GM19397 (cell line): ENCODE measurements at regions not wholly inside any gene's neighbourhood (a gene's known extent, or its start where the extent isn't known, plus 50 kb on each side); places are given as distances from the start of the nearest gene placed in this dataset.

Source experiments
- ATAC-seq: cut with Tn5 transposase; IDR thresholded peaks from one replicate; pipeline ENCODE4 v1.9.1; 2021; ENCODE audit warnings: mild to moderate bottlenecking, moderate library complexity; ENCODE audit not compliant: unreplicated experiment

DNA sequence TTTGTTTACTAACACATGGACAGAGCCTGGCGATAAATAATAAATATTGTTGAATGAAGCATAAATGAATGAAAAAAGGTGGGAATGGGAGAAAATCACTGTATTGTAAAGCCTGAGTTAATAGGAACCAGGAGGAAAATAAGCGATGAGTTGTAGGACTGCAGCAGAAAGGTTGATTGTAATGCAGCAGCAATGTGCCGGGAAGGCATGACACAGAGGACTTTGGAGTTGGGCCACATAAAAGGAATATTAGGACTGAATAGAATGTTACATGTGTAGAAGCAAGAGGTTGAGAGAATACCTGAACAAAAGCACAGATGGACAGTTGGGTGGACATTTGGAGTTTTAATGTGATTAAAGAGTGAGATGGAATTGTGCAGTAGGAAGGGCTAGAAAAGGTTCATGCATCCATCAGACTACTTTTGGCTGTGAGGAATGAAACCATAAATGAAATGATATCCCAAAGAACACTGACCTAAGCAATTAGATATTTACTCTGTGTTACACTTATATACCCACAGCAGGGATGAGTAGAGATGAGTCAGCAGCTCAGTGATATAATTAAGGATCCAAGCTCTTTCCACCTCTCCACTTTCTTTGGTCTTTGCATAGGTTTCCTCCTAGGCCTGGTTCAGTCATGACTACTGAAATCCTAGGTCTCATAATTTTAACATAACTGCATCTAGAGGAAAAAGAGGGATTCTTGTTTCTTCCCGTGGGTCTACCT lies 55.4 kb downstream of the CCER1 start:
- no peak for ATAC-seq

DNA sequence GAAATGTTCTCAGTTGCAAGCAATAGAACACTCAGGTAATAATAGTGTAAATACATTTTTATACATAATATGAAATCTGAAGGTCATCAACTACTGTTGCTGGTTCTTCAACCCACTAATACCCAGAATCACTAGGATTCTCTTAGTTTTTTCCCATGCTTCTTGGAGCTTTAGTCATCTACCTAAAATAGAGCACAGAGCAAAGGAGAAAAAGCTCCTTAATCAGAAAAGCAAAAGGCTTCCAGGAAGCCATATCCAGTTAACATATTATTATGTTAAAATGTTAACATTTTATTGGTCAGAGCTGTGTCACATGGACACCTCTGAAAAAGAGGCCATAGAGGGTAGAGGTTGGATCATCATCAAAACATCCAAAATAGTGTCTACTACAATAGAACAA lies 57.0 kb downstream of the CCER1 start:
- ATAC-seq, result no peak

DNA sequence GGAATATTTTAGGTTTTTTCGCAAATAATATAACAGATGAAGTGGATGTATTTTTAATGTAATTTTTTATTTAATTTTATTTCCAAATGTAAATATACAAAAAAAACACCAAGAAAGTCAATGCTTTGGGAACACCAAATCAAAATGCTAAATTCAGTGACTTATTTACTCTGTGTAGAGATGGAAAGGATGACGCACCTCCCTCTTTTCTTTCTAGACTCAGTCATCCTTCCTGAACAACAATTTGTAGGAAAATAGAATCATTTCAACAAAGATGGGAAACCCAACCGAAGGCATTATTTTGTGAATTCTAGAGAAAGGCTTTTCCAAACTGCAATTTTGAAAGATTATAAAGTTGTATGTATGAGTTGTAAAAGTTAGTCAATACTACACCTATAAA lies 57.7 kb downstream of the CCER1 start:
- no peak for ATAC-seq

DNA sequence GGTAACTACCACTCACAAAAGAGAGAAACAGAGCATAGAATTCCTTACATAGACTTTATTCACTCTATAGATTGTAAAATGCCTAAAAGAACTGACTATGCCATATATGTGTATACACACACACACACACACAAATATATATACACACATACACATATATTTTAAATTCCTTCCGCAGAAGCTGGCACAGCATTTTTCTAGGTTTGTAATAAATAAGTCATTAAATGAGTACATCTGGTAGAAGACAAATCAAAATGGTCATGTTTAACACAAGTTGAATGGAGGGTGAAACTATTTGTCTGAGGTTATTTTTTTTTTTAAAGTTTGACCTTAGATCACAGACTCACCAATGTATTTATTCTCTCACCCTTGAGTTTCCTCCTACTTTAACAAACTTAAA lies 58.2 kb downstream of the CCER1 start:
- ATAC-seq, result no peak

DNA sequence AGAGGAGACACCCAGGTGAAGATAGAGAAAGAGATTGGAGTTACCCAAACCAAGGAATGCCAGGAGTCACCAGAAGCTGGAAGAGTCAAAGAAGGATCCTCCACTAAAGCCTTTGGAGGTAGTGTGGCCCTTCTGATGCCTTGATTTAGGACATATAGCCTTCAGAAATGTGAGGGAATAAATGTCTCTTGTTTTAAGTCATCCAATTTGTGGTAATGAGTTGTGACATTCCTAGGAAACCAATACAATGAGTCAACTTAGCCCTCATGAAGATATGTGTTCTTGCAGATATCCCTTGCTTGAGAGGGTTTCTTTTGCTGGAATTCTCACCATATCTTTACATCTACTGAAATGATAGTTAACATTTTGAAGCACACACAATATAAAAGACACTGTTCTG lies 58.8 kb downstream of the CCER1 start:
- ATAC-seq, result no peak

DNA sequence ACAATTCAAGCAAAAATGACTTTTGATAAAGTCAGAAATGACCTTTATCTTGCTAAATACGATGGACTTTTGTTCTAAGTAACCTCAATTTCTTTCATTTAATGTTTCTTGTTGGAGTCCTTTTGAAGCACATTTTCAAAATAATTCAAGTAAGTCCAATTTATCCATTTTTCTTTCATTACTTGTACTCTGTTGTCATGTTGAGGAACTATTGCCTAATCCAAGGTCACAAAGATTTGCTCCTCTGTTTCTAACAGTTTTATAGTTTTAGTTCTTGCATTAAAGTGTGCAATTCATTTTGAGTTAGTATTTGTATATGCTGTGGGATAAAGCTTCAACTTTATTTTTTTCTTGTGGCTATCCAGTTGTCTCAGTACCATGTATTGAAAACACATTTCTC lies 66.7 kb downstream of the CCER1 start:
- ATAC-seq, result no peak

DNA sequence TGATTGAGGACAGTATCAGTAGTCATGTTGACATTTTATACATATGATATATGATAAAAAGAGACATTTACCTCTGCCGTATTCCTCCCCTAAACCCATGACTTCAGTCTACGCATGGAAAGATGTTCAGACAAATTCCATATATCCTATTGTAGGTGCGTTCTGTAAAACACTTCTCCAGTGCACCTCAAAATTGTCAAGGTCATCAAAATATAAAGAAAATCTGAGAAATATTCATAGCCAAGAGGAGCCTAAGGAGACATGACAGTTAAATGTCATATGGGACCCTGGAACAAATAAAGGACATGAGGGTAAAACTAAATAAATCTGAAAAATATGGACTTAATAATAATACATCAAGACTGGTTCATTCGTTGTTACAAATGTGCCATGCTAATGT lies 71.5 kb downstream of the CCER1 start:
- no peak for ATAC-seq

DNA sequence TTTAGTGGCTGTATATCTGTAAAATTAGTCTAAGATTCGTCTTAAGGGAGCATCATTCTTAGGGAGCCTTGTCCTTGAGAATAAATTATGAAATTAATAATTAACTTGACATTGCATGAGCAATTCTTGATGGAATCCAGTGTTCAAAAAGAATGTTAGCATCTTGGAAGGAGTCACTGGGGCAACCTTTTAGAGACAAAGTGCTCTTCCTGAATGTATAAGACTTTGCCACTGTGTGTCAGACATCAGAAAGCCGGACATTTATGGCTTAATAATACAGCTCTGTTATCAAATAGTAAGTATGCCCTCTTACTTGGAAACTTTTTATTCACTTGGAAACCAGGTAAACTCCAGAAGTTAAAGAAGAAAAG lies 83.3 kb downstream of the CCER1 start:
- ATAC-seq, result no peak

DNA sequence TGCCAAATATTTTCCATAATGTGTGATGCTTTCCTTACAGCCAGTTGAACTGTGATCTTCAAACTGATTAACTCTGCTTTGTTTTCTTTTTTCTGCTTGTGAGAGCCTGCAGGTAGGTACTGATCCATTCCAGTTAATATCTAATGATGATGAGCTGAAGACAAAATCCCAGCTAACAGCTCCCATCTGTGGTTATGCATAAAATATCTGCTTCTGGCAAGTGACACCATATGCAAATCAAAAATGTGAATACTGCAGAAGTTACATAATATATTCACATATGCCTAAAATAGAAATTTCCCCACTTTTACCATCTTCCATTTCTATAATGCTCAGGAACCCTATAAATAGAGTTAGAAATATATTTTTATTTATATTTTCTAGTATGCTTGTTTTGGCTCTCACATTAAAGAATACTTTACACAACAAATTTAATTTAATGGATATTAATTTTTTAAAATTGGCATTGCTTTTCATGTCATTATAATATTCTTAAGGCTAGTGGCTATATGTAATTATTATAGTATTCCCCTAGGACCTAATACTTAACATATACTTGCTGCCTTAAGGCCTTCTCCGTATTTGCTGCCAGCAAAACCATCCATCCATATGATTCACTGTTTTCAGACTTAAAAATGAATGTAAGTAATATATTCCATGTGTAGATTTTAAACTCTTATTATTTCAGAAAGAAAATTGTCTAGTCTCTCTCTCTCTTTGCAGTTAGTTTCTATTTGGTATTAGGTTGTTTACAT lies 83.8 kb downstream of the CCER1 start:
- ATAC-seq, result no peak

DNA sequence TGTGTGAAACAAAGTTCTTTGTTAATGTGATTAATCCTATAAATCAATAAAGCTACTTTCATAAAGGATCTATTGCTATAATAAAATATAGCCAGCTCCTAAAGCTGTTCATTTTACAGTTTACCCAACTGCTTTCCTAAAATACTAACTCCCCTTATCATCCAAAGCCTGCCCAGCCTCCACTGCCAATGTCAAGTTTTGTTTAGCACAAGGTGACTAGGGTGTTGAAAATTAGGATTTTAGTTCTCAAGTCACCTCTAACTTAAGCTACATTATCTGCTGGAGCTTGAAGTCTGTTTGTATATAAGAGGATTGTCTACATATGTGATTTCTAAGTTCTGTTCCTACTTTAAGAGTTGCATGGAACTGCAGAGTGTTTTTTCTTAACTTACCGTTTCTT lies 86.3 kb downstream of the CCER1 start:
- ATAC-seq, result no peak

DNA sequence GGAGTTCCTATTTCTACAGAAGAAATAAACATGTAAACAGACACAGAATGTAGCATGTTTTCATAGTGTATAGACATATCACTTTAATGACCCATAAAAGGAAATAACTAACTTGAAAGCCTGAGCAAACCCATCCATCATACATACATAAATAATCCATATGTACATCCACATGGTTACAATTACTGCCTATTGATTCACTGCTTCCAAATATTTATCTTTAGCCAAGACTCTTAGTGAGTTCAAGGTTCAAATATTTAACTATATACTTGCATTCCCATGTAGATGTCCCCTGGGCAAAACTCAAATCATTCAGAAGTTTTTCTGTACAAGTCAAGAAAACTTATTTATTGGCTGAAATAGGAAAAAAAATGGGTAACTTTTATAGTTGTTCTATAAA lies 95.4 kb downstream of the CCER1 start:
- no peak for ATAC-seq

DNA sequence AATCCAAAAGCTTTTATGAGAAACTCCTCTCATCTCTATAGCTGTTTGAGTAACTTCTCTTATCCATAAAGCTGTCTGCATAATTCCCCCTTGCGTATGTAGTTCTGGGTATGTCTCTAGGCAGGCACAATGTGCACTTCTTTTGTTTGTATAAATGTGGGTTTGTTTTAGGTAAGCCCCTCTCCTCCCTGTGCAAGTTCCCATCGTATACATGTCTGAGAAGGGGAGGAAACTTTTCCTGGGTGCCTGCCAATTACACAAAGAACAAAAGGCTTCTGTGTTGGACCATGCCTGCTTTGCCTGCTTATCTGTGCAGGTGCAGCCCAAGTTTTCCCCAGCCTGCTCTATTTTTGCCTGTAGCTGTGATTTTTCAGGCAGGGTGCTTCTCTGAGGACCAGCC lies 96.7 kb downstream of the CCER1 start:
- ATAC-seq, result no peak

DNA sequence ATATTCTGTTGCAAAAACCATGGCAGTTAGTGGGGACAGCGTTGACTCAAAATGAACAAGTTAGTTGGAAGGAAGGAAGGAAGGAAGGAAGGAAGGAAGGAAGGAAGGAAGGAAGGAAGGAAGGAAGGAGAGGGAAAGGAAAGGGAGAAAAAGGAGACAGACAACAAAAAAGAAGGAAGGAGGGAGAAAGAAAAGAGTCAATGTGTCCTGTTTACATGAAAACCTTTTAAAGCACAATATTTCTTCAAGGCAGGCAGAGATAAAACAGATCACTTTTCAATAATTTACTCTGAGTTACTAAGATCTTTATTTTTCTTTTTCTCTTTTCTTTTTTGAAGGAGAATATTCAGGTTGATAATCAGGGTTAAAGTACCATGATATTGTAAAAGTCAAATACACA lies 99.4 kb downstream of the CCER1 start:
- no peak for ATAC-seq

DNA sequence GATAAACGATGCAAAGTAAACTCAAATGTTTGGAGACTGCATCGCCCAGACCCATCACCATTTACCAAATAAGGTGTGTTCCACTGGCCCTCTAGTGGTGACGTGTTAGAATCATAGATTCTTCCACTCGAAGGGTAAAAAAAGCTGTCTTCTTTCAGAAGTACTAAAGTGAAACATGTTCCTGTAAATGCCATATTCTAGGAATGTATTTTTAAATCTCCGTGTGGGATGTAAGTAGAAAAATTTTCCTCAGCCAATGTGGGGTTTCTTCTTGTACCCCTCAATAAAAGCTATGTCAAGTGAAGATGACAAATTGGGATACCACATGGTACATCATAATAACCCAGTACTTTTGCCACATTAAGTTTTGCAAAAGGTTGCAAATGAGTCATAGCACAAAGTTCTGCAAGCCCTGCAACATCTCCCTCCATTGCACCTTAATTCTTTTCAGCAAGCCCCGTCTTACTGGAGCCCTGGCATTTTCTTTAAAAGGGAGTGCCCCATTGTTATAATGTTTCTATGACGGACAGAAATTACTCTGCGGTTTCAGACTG lies 100.8 kb downstream of the CCER1 start:
- peak; percentile 63 for ATAC-seq

DNA sequence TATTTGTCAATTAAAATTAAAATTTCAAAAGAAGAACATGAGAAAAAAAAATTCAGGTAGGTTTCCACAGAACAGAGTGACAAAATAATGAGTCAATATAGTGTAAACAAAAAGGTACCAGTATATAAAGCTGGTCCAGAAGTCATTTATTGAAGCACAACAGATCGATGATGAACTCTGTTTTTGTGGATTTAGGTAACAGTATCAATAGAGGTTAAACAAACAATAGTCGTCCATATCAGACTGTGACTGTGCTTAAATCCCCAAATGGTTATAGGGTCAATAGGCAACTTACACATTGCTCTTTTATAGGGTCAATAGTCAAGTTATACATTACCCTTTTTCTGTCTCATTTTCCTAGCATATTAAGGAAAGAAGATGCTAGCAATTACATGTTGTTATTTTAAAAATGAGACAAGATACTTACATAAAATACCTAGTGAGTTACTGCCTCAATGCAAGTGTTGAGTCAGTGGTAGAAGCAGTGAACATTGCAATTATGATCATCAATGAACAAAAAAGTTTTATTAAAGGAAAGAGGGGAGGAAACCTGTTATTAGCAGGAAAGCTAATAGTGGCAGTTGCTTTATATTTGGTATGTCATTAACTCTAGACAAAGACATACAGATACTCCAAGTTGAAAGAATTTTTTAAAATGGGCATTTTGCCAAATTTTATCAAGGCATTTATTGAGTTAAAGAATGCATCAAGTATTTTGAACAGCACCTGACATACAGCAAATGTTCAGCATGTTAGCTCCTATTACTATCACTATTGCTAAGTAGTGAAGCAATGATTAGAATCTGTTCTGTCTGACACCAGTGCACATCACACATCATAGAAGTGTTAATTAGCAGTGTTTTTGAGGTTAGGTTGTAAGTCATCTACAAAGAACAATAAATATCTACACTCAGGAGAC lies 102.9 kb downstream of the CCER1 start:
- no peak for ATAC-seq

DNA sequence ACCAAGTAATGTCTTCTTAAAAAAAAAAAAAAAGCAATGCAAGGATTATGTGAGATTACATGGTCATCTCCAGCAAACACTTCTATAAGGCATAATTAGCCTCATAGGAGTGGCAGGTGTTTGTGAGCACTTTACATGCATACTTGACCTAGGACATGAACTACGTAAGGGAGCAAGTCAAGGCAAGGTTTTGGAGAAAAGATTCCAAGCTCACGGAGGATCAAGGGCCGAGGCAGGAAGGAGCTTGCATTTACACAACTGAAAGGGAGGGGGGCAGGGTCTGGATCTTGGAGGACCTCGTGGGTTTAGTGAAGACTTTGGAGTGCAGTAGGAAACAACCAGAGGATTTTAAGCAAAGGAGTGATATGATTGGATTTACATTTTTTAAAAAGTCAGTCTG lies 112.5 kb downstream of the CCER1 start:
- no peak for ATAC-seq

DNA sequence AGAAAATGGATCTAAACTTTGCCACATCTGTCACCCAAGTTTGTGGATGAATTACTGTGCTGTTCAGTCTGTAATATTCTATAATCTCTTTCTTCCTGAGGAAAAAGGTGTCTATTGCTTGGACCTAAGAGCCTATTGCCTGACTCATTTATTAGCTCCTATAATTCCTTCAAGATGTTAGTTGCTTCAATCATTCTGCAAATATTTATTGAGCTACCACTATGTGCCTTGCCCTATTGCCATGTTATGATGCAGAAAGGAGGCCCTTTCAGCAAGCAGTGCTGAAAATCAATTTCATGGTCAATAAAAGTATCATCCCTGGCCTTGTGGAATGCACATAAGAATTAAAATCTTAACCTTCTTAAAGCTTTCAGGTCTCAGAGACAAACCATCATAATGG lies 113.6 kb downstream of the CCER1 start:
- ATAC-seq, result no peak

DNA sequence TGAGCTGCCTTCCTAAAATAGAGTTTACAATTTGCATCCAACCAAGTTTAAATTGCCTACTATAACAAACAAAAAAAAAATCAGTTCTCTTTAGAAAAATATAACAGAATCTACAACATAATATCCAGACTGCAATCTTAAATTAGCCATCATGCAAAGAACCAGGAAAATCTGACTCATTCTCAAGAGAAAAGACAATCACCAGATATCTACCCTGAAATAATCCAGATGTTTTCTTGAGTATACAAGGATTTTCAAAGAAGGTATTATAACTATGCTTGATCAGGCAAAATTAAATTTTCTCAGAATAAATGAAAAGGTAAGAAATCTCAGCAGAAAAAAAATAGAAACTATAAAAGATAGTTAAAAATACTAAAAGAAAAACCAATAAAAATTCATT lies 115.6 kb downstream of the CCER1 start:
- ATAC-seq, result no peak

DNA sequence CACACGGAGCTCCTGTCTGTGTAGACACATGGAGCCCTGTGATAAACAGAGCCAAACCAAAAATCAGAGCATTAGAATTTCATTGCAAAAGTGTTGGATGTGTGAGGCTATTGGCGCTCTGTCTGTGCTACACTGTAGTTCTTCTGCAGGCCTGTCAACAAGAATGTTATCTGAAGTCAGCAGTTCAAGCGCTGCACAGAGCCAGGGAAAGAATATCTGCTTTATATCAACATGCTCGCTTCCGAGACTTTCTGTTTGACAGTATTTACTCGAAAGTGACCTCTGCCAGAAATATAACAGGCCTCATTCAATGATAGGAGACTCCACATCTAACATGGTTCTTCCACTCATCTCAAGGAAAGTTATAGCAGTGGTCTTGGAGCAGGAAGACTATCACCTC lies 118.3 kb downstream of the CCER1 start:
- no peak for ATAC-seq

DNA sequence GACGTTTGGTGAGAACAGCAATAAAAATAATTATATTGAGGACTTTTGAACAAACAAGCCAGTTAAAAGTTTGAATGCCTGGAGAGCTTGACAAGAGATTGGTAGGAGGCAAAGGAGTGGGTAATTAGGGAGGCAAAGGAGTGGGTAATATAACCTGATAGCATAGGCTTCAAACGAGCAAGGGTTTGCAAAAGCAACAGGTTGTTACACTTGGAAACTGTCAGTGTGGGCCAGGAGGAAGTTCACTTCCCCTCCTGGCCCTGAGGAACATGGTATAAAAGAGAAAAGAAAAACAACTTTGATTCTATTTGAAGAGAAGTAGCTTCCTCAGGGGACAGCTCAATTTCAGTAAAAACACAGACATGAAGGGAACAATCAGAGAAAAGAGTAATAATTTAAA lies 121.7 kb downstream of the CCER1 start:
- no peak for ATAC-seq

DNA sequence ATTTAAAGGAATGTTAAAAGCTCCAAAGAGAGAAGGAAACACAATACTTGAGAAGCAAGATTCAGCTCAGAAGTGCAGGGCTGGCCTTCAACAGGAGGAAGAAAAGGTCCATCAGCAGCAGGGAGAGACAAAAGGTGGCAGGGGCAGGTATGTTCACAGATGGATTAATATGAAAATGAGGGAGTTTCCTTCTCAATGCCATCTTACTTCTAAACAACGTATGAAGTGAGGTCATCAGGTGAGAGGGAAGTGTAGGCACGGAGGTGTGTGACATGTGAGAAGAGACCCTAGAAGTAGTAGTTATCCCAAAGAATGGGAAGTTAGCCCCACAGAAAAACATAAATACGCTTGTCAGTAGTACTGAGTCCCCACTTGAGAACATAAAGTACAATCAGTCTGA lies 122.5 kb downstream of the CCER1 start:
- ATAC-seq, result no peak
